ENCODE measurements at regions not wholly inside any gene's neighbourhood (a gene's known extent, or its start where the extent isn't known, plus 50 kb on each side); places are given as distances from the start of the nearest gene placed in this dataset.

GRCh38 chr7:84532196-84532595 is 337.6 kb upstream of the SEMA3A start:
- no peak for DNase-seq

DNA sequence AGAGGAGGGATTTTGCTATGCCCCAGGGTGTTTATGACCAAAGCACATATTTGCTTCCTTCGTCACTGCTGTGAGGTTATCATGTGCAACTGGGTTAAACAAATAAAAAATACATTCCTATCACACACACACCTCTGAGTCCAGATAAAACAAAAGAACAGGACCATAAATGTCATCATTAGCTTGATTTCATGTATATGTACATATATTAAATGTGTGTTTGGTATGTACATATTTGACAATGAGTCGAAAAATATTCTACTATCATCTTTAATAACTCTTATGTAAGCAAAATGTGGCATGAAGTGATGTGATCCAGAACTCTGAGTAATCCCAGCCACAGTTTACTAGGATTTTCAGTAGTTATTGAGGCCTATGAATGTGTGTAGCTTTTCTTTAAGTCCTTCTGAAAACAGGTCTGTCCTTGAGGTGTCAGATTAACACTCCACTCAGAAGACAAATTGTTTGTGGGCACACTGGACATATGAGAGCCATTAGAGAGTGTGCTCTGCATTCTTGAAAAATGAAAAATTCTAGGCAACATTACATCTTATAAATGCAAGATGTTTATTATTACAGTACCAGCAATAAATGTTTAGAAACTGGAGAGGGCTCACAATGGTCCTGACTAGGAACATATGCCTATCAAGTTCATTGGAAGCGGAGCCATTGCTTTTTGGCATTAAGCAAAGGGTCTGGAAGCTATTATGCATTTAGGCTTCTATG is 335.1 kb upstream of the SEMA3A start:
- DNase-seq = no peak

- no peak for DNase-seq
Observed at GRCh38 chr7:84528756-84529479, 334.3 kb upstream of the SEMA3A start.

- DNase-seq = no peak
Observed at GRCh38 chr7:84524714-84525694, 330.4 kb upstream of the SEMA3A start.

- DNase-seq = no peak
Observed at GRCh38 chr7:84513061-84513460, 318.5 kb upstream of the SEMA3A start.

GRCh38 chr7:84512055-84512454 is 317.5 kb upstream of the SEMA3A start:
- DNase-seq = no peak

GRCh38 chr7:84510505-84510904 is 315.9 kb upstream of the SEMA3A start:
- DNase-seq = no peak

DNA sequence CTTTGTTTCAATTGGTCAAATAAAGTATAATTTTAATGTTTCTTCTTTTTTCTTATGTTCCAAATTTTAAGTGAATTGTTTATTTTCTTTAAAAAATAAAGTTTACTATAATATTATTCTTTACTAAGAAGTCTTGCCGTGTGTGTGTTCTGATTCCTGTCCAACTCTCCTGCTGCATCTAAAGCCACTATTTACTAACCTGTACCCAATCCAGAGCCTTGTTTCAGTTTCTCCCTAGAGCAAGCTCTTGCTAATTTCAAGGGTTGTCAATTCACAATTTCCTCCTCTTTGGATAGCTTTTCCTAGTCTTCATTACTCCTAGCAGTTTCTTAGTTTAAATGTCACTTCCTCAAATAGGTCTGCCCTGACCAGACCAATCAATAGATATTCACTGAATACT is 314.9 kb upstream of the SEMA3A start:
- DNase-seq = no peak

GRCh38 chr7:84508606-84509005 is 314.0 kb upstream of the SEMA3A start:
- no peak for DNase-seq

GRCh38 chr7:84507529-84507928 is 312.9 kb upstream of the SEMA3A start:
- no peak for DNase-seq

GRCh38 chr7:84506151-84506550 is 311.6 kb upstream of the SEMA3A start:
- no peak for DNase-seq

- DNase-seq = no peak
Observed at GRCh38 chr7:84502239-84502638, 307.6 kb upstream of the SEMA3A start.

GRCh38 chr7:84497873-84498272 is 303.3 kb upstream of the SEMA3A start:
- DNase-seq = no peak

DNA sequence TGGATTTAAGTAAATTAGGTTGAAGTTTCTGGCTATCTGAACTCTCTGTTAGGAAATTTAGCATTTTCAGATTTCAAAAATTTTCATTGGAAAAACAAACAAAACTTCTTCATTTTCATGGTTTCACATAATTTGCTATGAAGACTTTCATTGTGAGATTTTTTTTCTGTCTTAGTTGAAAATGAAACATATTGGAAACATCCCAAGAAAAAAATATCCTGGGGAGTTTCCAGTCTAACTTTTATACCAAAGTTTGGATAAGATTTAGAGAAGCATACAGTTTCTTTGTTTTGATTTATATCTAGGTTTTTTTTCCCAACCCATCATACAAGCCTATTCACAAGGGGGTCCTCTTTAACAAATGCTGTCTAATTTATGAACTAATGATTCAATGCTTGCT is 300.5 kb upstream of the SEMA3A start:
- no peak for DNase-seq

GRCh38 chr7:84492098-84493034 is 297.8 kb upstream of the SEMA3A start:
- no peak for DNase-seq

DNA sequence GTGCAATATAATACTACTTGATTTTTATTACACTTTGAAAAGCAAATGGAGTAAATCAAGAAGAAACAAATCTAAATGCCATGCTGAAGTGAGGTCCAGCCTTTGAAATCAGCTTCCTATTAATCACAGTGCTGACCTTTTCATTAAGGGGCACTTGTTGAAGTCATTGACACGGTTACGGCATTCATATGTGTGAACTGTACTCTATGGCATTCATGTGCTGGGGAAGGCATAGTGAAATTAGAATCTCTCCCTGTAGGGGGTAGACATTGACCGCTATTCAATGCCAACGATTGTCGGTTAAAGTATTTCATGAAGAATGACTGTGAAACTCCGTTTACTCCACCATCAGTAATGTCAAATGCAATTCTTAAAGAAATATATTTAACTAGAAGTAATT is 296.1 kb upstream of the SEMA3A start:
- no peak for DNase-seq

DNA sequence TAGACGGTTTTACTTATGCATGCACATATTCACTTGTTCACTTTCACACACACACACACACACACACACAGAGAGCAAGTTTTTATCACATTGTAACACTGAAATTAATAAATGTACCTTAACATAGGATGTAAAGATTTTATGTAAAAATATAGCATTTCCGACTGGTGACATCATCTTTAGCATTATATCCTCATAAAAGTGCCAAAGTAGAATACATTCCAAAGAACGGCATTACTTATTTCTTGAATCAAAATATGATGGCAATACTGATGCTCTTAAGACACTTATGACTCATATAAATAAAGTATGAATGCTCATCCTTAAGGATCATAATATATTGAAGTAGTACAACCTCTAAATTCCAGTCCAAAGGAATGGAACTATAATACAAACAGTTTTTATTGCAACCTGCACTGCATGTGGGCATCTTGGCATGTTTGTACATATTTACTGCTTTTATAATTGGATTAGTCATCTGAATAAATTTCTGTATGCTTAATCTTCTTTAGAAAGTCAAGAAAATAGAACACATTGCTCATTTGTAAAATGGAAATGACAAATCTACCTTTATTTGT is 290.0 kb upstream of the SEMA3A start:
- DNase-seq = no peak

- DNase-seq = no peak
Observed at GRCh38 chr7:84482476-84482875, 287.9 kb upstream of the SEMA3A start.

GRCh38 chr7:84479059-84479458 is 284.5 kb upstream of the SEMA3A start:
- DNase-seq = no peak

DNA sequence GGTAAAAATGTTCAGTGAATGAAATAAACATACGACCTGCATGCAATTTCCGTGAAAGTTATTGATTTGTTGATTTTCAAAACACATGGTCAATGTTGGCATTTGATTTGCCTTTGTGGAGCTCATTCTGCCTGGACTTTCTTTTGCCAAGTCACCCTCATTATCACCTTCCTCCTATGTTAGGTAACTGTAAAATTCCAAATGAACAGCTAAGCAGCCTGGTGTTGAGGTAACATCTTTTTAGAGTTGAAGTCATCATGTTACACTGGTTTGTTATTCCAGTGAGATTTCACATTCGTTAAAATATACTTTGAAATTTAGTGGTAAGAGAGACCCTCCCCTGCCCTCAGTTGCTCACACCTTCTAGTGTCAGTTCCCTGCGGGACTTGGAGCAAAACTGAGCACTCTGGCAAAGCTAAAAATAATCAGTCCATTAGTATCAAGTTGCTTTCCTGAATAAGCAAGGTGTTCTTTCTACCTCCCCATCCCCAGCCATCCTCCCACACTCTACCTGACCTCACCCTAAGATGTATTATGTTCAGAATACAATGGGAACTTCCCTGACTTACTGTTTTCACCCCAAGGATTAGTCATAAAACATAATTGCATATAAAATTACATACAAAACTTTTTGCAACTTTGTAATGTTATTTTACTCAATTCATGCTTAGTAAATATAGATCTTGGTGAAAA is 283.3 kb upstream of the SEMA3A start:
- no peak for DNase-seq

DNA sequence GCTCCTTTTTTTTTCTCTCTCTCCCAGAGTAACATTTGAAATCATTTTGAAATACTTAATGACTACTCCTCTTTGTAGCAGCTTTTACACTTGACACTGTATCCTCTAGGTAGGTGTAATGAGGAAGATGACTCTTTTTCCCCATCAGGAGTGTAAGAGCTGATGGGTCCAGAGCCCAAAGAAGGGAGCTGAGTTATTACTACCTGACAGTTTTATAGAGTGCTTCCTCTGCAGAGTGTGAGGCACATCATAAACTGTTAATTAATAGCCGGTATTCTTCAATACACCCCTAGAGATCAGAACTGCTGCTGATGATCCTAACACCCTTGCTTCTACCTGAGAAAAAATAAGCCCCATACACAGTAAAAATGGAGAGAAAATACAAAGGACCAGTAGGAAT is 279.8 kb upstream of the SEMA3A start:
- no peak for DNase-seq
